ENCODE measurements at regions not wholly inside any gene's neighbourhood (a gene's known extent, or its start where the extent isn't known, plus 50 kb on each side); places are given as distances from the start of the nearest gene placed in this dataset.

DNA sequence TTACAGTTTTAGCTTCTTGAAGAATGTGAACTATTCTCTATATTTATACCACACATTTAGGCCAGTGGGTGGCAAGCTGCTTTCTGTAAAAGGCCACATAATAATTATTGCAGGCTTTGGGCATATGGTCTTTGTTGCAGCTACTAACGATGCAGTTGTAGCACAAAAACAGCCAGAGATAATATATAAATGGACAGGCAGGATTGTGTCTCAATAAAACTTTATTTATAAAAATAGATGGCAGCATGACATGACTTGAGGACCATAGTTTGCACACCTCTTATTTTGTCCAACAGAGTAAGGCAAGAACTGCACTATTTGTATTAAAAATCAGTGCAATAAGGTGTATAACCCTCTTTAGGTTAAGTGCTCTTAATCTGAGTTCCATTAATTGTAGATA is 415.0 kb downstream of the ANXA1 start:
- DNase-seq = no peak

DNA sequence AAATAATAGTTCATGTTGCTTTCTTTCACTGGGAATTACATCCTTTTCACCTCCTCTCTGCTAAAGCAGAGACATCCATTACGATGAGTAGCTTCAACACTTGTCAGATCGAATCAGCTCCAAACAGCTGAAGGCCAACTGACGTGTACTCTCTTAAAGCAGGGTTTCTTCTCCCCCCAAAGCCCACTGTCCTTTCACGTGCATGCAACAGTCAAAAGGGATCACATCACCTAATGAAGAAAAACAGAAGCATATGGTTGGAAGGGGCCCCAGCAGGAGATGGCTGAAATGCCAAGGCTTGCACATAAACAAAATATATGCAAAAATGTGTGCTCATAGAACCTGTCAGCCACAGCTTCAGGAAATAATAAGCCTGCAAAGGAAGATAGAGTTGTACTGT is 421.6 kb downstream of the ANXA1 start:
- no peak for DNase-seq

DNA sequence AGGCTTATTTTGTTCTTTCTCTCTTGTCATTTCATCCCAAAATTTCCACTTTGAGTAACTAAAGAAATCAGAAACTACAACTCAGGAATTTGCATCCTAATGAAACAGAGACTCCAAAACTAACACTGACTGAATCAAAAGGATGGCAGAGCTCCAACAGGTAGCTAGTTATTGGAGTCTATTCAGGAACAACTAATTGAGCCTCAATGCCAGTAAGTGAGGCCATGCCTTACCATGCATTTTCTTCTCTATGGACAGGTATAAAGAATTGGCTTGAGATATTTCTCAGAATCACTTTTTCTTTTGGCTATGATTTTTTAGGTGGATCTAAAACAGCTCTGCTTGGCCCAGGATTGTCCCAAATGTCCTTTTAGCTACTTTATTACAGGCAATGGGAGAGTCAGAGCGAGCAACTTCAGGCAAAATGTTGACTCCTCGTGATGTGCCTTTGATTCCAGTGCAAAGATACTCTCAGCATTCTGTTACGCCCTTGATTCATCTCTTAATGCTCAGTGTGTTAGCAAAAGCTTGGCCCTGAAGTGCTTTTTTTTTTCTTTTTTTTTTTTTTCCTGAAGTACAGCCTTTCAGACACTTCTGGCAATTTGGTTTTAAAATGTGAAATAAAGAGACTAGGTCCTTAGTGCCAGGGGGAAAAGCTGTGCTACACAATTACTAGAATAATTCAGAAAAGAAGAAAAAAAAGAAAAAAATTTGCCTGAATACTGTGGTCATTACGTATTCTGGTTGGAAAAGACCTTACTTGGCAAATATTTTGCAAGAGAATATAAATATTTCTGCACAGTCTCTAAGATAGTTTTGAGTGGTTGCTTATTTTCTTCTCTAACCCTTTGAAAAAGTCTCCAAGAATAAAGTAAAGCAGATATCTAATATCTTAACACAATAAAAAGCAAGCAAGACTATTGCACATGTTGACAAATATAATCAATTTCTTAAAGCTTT is 423.7 kb downstream of the ANXA1 start:
- no peak for DNase-seq

DNA sequence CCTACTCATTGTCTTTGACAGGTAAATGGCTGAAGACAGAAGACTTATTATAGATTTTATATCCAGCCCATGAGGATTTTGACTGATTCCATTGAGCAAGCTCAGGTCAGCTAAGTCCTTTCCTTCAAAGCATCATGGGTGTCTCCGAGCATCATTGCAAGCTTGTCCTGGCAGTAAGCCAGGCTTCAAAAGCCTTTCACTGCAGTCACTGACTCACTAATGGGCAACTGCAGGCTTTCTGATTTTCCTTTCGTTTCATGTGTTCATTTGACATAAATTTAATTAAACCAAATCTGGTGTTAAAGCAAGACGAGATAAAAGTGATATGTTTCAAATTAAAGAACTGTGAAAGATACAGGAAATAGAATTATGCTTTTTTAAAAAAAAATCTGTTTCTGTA is 426.2 kb downstream of the ANXA1 start:
- DNase-seq = no peak

DNA sequence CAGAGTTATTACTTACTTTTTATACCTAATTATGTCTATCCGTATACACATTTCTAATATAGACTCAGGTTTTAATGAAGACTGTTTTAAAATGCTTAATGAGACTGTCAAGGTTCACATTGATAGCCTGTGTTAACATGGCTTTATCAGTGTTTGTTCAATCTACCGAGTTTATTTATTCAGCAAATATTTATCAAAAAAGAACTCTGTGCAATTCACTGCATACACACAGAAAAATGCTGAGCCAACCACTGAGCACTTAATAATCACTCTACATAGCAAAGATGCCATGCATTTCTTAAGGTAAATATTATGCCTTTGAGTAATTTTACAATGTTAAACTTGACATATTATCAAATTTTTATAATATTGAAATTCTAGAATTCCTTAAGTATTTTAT is 428.2 kb downstream of the ANXA1 start:
- DNase-seq = no peak

DNA sequence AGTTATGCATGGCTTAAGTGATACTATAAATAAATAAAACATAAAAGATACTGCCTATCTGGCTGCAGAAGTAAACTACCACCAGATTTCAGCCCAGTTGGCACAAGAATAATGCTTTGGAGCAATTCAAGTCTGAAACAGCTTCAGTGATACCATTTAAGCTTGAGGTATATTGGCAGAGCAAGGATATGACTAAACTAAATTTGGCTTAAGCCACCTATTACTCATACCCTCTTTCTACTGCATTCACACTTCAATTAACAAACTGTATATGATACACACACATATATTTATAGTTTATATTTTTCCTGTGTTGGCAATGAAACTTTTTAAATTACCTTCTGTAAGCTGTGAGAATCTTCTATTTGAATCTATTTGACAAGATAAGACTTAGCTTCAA is 431.9 kb downstream of the ANXA1 start:
- no peak for DNase-seq

DNA sequence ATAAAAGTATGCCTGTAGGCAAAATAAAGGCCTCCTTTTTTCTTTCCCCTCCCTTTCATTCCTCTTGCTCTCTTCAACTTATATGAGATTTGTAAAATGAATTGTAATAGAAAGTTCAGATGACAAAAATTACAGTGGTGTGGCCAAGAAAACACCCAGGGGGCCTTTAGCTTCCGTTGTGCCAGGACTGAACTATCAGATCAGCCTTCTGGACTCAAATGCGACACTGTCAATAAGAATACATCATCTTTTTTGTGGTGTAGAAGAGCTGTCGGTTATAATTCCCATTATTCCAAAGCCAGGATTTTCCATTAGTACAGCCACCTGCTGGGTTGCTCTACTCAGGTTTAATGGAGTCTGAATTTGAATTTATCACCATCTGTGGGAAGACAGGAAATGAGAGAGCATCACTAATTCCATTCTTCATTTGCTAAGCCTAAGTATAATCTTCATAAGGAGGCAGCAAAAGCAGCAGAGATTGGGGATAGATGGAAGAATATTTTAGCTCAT is 443.4 kb downstream of the ANXA1 start:
- DNase-seq = no peak

DNA sequence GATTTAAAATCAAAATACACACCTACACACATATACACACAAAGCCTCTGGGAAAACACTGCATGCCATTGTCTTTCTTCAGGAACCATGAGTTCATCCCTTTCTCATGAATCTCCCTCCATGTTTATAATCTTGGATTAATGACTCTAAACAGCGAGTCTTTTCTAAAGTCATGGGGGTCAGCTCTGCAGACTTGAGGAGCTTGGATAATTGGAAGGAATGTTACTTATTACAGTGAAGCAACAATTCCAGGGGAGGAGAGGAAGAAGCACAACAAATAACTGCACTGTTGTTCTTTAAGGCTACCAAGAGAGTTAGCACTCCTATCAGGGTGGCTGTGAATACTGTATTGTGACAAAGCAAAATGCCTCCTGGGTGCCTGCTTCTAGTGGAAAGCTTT is 444.7 kb downstream of the ANXA1 start:
- DNase-seq = no peak

DNA sequence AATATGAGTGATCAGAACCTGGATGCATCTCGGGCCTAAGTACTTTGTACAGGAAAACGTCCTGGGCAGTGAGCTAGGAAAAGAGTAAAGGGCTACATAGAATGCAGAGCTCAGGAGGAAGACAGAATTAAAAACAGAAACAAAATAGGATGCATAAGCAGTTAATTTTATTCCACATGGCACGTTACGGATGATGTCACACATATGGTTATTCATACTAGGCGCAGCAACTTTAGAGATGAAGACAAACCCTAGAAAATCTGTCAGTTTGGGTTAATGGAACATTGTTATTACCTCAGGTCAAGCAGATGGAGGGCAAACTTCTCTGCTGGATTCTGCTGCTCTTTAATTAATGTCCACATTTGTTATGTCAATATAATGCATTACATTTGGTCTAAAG is 445.4 kb downstream of the ANXA1 start:
- no peak for DNase-seq

DNA sequence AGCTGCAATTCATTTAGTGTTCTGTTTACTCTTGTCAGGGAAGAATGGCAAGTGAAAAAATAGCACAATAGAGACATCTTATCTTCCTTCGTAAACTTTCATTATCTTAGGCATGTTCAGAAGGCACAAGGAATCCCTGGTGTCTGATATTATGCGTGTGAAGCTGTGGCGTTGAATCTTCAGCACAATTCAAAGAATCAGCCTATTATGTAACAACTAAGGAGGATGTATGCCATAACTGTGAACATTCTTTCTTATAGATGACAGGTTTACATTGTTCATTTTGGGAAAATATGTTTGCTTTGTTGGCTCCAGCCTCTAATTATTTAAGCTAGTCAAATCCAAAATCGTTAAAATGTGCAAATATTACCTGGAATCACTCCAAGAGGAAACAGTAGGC is 446.1 kb downstream of the ANXA1 start:
- DNase-seq = no peak

DNA sequence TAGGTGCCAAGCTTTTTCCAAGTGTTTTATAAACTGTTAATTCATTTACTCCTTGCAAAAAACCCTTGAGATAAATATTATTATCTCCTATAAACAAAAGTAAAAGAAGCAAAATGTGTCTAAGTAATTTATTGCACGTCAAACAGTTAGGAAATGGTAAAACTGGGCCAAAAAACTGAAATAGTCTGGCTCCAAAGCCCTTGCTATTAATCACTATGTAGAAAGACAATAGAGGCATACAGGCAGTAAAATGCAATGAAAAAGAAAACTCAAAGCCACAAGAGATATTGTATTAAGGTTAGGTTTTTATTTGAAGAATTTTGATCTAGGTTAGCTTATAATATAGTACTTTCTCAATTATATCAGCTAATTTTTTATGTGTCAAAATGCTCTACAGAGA is 457.7 kb downstream of the ANXA1 start:
- DNase-seq = no peak

DNA sequence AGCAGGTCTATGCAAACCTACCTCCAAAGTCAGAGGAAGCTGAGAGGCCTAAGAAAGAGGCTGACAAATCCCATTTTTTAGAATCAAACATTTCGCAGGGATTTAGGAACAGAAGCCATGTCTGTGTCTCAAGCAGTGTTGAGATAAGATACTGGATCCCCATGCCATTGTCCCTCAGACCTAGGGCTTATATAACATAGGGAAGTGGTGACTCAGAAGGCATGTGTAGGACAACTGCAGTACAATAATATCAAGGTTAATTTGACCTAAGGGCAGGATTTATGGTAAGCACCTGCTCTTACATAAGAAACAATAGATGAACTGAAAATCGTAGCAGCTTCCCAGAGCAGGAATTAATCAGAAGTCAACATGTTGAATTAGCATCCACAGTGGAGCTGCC is 459.4 kb downstream of the ANXA1 start:
- DNase-seq = no peak

DNA sequence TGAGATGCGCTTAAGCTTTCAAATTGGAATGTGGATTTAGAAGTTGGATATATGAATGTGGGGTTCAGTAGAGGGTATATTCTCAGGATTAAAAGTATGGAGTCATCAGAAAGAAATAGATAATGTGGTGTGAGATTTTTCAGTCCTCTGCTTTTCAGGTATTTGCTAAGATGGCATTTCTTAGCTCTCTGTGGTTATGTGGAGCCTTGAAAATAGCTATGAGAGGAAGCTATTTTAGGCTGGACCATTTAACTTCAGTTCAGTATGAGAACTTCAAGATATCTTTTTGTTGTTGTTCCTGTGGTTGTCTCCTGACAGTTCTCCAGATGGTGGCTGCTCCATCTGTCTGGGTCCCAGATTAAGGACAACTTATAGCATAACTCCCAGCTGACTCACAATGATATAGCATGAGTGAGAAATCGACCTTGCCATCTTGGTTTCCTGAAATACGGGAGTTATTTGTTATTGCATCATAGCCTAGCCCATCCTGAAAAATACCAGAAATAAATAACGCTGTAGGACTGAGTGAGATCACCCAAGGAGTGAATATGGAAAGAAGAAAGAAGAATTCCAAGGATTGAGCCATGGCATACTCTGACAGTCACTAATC is 461.5 kb downstream of the ANXA1 start:
- DNase-seq = no peak

DNA sequence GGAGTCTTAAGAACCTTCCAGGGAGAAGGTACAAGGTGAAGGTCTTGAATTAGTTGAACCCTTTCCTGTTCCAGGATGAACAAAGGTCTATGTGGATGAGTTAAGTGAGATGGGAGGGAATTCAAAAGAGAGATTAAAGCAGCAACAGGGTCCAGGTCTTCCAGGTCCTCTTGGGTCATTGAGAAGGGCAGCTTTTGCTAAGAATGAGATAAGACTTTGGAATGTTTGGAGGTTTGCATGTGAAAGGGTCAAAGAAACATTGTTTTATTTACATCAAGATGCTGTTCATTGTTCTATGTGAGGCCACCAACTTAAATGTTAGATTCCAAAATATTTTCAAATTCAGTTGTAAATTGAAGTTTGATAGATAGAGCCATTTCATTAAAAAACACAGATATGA is 463.9 kb downstream of the ANXA1 start:
- no peak for DNase-seq

DNA sequence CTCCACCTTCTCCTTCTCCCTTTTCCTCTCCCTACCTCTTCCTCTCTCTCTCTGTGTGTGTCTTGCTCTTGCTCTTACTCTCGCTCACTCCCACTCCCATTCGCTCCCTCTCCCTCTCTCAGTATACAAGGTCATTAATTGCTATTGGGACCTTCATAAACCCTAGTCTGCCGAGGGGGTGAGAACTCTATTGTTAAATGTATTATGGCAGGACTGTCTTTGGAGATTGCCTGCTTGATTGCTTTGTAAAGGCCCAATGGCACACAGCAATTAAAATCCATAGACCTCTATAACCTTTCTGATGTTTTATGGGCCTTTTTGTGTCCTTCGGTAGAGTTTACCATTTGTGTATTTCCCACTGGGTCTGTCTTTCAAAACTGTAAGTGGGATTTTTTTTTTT is 465.9 kb downstream of the ANXA1 start:
- no peak for DNase-seq

DNA sequence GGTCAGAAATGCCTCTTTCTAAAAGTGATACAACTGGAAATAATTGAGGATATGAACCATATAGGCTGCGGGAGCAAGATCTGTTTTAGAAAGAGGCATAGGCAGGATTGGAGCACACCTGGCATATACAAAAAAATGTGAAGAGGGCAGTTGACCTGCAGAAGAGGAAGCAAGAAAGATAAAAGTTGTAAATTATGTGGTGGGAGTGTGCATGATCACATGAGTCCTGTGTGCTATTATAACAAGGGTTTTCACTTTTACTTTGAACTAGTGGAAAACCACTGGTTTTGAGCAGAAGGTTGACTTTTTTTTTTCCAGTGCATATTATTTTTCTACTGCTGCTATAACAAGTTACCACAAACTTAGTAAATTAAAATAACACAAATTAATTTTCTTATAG is 489.3 kb downstream of the ANXA1 start:
- DNase-seq = no peak

DNA sequence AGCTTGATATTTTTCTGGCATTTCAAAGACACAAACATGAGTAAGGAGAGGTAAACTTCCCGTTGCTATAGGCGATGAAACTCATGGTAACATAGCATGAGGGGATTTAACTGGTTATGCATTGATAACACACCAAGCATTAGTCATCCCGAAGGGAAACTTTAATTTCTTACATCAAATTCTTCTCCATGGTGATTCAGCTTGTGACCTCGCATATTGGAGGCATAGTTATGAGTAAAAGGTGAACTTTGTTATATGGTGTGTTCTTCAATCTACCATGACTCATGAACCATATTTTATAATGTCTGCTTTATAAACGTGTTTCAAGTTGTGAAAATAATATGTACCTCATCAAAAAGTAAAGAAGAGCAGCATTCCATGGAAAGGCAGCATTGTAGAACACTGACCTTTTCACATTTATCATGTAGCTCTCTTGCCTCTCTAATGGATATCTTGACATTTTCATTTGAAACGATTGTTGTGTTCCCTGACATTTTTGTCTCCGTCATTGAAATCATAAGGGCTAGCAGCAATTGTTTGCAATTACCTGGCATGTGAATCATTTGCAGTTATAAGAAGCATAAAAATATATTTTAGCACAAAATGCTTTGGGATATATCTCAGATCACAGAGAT is 491.8 kb downstream of the ANXA1 start:
- no peak for DNase-seq

DNA sequence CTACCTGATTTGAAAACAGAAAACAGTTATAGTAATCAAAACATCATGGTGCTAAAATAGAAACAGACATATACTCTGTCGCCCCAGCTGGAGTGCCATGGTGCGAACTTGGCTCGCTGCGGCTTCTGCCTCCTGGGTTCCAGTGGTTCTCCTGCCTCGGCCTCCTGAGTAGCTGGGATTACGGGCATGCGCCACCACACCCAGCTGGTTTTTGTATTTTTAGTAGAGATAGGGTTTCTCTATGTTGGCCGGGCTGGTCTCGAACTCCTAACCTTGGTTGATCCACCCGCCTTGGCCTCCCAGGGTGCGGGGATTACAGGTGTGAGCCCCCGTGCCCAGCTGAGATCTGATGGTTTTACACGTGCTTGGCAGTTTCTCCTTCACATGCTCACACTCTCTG is 495.9 kb downstream of the ANXA1 start:
- DNase-seq = no peak

DNA sequence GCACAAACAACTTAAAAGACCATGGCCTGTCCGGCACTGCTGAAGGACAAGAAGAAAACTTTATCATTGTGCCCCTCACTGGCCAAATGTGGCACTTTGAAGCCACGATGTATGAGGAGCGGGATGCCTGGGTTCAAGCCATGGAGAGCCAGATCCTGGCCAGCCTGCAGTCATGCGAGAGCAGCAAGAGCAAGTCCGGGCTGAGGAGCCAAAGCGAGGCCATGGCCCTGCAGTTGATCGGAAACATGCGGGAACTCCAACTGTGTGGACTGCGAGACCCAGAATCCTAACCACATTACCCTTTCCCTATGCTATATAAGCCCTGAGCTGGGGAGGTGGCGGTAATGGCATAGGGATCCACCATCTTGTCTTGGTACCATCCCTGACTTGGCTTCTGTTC is 497.9 kb downstream of the ANXA1 start:
- DNase-seq = no peak

DNA sequence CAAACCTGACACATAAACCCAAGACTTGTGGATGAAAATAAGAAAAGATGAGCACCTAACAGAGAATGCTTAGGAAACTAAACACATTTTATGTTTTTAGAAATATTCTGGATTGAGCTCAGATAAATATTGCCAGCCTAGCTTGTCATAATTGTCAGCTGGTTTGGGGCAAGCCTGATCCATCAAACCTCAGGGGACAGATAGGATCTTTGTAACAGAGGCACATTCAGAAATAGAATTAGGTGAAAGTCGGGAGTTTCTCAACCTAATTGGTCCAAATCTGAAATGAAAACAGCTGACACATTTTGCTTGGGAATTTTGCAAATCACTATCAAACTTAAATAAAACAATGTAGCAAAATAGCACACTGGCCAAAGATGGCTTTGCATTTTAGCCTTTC is 503.7 kb downstream of the ANXA1 start:
- no peak for DNase-seq

DNA sequence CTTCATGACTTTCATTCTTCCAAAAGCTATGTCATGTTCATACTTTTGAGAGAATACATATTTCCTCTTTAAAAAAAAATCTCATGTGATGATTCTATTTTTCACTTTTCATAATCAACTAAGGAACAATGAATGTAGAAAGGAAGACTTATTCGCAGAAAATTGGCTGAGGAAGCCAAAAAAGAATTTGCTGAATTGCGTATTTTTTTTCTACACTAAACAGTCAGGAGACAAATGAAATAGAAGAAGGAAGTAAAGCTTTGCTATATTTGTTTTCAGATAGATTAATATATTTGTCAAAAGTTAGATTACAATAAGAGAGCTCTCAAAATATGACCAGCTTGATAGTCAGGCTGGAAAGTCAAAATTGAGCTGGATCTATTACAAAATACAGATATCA is 504.2 kb downstream of the ANXA1 start:
- no peak for DNase-seq

DNA sequence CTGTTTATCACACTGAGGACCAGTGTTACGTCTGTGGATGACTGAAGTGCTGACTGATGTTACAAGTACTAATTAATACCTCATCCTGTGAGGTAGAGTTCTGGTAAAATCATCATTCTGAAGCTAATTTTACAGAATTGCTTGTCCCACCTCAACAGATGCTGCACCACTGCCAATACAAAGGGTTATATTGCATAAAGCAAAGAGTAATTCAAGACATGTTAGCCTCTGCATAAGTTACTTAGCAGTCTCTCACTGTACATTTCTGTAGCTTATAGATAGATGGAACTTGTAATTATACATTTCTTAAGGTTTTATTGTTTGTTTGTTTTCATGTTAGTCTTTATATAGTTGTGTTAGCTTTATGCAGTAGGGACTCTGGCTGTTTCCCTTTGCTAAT is 513.6 kb downstream of the ANXA1 start:
- no peak for DNase-seq

DNA sequence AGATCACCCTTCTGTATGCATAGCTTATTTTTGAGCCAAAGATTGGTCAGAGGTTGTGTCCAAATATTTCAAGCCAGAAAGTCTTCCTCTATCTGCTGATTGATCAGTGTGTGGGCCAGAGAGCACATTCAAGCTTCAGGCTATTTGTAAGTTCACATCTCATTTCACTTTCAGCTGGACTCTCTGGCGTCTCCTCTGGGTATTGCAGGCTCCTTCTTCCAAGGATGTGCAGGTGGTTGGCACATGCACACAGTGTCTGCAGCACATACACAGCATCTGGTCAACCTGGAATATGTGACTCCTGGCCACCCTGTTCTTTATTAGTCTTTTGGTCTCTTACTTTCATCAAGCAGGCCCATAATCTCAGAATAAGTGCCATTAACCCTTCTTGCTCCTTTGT is 516.1 kb downstream of the ANXA1 start:
- no peak for DNase-seq

DNA sequence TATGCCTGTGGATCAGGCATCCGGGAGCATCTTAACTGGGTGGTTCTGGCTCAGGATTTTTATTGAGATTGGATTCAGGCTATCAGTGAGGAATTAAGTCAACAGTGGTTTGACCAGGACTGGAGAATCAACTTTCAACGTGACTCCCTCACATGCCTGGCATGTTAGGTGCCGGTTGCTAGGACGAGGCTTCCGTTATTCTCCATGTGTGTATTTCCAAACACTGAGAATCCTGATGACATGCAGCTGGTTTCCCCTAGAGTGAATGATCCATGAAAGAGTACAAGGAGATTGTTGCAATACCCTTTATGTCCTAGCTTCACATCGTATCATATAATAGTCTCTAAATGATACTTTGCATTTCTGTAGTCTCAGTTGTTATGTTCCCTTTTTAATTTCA is 529.2 kb downstream of the ANXA1 start:
- DNase-seq = no peak

All from hematopoietic multipotent progenitor cell treated with erythropoietin and hydrocortisone succinate and interleukin-3 and kit ligand, for 4 days (in vitro differentiated cells).